Sciatic nerve (tissue), 2 donors: ENCODE measurements at regions not wholly inside any gene's neighbourhood (a gene's known extent, or its start where the extent isn't known, plus 50 kb on each side); places are given as distances from the start of the nearest gene placed in this dataset.

Source experiments
- ATAC-seq: fragments of 200-7000 bp; cut with Tn5 transposase; one replicate; pipeline ENCODE4 v1.9.1; 2020; ENCODE audit warnings: mild to moderate bottlenecking, moderate library complexity
- DNase-seq: peaks from one replicate; pipeline ENCODE4 v3.0.0-alpha.2; 2020; ENCODE audit warnings: low spot score
- intact Hi-C: fragments of 100-400 bp; cut with DNase I; formaldehyde crosslinking; loops from one replicate; pipeline ENCODE4 v1.14.2; 2022
- donor health status: DM: no; HTN: no; CAD: no.
- donor health status: DM: no; HTN: no; CAD: no.

DNA sequence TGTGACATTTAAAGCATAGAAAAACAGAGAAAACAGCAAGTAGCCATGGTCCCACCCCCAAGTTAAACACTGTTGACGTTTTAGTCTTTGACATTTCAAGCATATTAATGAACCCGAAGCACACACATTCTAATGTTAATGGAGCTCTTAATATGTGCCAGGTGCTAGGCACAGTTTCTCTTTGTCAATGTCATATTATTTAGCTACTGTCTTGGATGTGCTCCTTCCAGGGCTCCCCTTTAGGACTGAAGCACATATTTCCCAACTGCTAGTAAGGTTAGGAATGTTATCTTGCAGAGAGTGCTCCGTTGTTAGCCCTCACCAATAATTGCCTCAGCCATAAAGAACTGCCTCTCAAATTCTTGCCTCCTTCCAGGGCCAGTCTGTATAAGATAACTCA, 716.6 kb upstream of the TENM4 start:
- no peak for ATAC-seq
- DNase-seq = no peak
- intact Hi-C loops = no loop called here

DNA sequence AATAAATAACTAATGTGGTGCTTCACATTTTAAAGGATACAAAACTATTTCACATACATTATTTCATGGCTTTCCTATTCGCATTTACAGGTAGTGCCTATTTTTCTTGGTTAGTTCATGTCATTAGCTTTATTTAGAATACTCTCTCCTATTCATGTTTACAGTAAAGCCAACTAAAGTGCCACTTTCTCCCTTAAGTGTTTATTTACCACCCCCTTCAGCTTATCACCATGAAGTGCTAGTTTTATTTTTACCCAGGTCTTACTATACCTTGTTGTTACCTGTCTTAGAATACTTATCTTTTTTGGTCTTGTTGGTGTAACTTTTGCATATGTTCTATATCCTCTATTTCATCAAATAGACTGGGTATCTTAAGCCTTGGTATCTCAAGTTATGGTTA, 715.2 kb upstream of the TENM4 start:
- ATAC-seq (no peak), DNase-seq (no peak)
- intact Hi-C loops = no loop called here

DNA sequence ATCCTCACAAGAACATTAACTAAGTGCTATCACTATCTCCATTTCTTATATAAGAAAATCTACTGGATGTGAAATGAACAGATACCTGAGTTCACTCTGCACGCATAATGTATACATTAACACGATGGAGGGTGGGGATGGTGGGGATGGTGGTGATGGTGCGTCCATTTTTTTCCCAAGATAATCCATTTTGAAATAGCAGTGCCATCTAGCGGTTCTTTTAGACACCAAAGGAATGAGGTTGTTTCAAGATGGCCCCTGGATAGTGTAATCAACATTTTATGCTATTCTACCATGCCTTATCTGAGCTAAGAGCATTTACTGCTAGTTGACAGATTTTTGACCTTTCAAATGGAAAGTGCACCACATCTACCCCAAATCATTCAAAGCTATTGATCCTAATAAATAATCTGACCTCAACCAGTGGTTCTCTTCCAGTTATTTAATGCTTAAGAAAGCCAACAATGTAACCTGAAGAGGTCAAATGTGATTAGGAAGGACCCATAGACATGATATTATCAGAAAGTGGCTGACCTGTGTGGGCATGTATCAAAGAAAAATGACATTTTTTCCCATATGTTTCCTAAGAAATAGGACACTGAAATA, 714.7 kb upstream of the TENM4 start:
- DNase-seq (no peak), ATAC-seq (no peak)
- intact Hi-C loops = no loop called here

DNA sequence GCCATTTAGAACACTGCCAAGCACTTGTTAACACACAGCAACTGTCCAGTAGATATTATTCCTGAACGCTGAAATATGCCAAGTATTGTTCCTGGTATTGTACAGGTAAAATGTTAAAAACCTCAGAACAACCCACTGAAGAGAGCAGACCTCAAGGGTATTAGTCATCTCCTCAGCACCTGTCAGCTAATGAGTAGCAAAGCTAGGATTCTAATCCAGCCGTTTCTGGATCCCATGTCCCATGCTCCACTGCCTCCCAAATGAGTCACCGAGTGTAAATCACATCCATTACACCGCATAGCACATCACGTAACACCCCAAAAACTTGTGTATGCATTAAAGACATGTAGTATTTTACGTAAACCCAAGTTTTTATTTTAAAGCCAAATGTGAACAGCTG, 705.4 kb upstream of the TENM4 start:
- DNase-seq (no peak), ATAC-seq (no peak)
- intact Hi-C loops = no loop called here

DNA sequence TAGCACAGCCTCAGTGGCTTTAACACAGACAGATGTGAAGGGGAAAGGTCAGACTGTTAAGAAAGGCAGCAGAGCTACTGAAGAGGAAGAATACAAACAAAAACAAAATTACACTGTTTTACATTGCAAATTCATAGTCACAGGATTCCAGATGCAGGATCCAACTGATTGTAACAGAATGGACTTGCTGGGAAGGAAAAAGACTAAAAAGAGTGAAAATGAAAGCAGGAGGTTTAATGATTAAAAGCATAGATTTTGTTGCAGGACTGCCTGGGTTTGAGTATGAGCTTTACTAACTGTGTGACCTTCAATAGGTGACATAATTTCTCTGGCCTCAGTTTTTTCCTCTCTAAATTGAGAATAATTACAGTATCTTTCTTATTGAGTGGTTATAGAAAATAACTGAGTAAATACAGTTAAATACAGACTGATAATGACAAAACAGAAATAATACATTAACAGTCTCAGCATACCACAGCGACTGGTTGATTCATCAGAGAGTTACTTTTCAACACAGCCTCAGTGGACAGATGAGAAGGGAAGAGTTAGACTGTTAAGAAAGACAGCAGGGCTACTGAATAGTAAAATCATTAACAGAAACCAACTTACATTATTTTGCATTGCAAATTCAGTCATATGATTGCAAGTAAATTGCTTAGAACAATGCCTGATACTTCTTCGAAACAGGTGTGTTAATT, 704.2 kb upstream of the TENM4 start:
- ATAC-seq (no peak), DNase-seq (no peak)
- intact Hi-C loops = no loop called here

DNA sequence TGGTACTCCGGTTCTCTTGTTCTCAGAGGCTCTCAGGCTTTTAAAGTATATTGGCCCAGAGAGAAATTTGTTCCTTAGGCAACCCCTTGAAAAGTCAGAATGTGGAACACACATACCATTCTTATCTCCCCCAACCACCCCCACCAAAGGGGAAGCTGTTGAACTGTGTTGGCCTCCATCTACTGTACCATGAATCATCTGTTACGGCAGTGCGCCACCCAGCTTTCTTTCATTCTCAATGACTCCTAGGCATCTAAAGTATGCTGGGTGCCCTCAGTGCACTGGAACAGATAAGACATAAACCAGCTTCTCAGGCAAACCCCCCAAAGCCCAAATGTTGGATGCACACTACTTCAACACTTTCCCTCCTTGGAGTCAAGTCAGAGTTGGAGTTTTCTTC, 696.2 kb upstream of the TENM4 start:
- ATAC-seq = no peak
- intact Hi-C loops = no loop called here
- DNase-seq = no peak

DNA sequence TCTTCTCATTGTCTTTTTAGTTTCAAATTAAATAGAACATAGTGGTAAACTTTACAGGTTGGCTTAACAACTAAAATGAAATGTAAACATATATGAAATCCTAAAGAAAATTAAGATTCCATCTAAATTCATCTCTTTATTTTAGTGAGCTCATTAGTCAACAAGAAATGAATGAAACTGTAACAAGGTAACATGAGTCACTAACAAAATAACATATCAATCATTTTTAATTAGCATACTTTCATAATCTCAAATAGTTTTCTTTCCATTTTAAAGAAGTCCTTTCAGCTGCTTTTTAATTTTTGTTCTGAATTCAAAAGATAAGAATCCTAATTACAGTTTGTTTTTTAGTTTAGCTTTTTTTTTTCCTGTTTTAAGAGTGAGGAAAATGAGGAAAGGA, 688.6 kb upstream of the TENM4 start:
- intact Hi-C loops = no loop called here

DNA sequence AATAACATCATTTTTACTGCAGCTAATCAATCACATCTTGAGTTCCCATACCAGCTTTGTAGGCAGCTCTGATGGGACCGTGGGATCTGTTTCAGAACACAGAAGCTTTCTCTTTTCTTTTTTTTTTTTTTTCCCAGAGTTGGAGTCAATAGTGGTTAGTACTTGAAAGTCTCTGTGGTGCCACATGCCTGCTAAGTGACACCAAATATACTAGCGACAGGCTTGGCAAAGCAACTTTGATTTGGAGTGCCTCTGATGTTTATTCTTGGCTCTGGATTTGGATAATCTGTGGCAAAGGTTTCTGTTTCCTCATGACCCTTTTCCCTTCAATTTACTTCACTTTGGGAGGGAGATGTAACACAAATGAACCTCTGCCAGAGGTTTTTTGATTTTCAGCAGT, 681.4 kb upstream of the TENM4 start:
- no peak for ATAC-seq
- intact Hi-C loops = no loop called here
- no peak for DNase-seq

More for the DNA sequence above, 688.6 kb upstream of the TENM4 start:
- DNase-seq (no peak), ATAC-seq (no peak)

DNA sequence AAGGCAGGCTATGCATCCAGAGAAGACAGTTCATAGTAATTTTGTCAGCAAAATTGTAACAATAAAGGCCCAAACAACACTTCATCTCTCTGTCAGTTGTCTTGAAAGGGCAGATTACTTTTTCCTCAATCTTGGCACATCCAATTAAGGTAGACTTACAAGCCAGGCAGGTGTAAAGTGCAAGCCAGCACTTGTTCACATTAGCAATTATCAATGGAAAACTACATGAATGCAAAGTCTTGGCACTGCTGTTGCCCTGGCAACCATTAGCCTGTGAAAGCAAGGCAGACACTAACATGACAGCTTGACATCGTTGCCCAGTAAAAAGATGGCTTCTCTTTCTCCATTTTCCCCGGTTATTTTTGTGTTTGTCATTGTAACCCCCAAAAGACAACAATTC, 677.2 kb upstream of the TENM4 start:
- intact Hi-C loops = no loop called here
- ATAC-seq = no peak
- DNase-seq = no peak

DNA sequence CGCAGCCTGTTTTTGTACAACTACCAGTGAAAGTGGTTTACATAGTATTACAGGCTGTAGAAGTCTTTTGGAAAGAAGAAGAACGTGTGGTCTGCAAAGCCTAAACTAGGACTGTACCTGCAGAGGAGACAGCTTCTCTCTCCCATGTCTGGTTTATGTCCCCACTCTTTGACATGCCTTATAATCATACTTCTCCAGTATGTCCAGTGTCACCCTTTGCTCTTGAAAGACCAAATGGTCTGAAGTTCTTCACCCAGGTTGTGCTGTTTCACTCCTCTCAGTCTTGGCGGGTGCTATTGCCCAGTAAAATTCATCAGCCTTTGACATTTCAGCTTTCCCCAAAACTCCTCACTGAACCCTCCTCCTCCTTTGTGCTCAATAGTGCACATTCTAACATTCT, 676.0 kb upstream of the TENM4 start:
- intact Hi-C loops = no loop called here
- ATAC-seq (no peak), DNase-seq (no peak)

DNA sequence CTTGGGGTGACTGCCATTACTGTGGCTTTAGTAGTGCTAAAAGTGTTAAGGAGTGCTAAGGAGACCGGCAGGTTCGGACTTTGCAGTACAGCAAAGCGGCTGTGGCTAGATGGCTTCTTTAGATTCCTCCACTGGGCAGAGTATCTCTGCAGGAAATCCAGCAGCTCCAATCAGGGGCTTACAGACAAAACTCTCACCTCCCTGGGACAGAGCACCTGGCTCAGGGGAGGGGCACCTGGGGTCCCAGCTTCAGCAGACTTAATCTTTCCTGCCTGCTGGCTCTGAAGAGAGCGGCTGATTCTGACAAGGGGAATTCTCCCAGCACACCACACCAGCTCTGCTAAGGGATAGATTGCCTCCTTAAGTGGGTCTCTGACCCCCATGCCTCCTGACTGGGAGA, 668.8 kb upstream of the TENM4 start:
- intact Hi-C loops = no loop called here
- no peak for ATAC-seq
- no peak for DNase-seq

DNA sequence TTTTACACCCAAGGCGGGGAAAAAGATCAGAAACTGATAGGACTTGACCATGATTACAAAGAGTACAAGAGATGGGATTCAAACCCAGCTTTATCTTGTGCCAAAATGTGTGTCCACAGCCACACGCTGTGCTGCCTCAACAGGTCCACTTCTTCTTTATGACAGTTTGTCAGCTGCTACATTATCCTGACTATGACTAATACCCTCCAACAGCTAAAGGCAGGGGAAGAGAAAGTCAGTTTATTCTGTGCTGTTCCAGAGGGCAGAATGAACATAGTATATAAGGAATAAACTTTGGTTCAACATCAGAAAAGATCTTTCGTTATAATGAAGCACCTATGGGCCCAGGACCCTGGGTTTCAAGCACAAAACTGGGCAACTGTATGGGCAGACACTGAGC, 668.2 kb upstream of the TENM4 start:
- intact Hi-C loops = no loop called here
- no peak for DNase-seq
- ATAC-seq = no peak

DNA sequence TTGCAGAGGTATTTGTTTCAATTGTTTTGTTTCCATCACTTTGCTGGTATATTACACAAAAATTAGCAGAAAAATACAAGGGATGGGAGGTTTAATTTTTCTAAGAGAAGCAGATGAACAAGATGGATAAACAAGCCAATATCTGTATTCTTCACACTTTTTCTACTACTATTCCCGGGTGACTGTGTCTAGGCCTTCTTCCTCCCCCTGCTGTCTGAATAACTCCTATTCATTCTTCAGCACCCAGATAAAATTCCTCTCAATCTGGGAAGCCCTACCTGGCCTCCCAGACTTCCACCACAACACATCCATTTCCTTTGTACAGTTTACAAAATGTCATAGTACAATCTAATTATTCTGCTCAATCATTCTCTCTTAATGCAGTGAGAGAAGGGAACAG, 666.6 kb upstream of the TENM4 start:
- intact Hi-C loops = no loop called here
- no peak for DNase-seq

DNA sequence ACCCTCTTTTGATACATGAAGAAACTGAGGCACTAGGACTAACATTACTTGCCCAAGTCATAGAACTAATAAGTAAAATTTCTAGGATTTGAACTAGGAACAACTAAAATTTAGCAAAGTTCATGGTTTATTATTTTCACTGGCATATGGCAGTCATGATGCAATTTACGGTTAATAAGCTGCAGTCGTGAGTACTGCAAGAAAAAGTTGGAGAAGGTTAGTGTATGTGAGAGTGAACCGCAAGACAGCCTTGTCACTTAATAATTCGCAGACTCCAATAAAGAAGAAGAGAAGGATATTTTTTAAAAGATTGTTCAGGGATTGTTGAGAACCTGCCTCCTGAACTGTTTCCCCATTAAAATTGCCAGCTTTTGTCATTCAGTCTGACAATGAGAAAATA, 663.4 kb upstream of the TENM4 start:
- ATAC-seq = no peak
- no peak for DNase-seq
- intact Hi-C loops = no loop called here

More for the DNA sequence above, 666.6 kb upstream of the TENM4 start:
- no peak for ATAC-seq

DNA sequence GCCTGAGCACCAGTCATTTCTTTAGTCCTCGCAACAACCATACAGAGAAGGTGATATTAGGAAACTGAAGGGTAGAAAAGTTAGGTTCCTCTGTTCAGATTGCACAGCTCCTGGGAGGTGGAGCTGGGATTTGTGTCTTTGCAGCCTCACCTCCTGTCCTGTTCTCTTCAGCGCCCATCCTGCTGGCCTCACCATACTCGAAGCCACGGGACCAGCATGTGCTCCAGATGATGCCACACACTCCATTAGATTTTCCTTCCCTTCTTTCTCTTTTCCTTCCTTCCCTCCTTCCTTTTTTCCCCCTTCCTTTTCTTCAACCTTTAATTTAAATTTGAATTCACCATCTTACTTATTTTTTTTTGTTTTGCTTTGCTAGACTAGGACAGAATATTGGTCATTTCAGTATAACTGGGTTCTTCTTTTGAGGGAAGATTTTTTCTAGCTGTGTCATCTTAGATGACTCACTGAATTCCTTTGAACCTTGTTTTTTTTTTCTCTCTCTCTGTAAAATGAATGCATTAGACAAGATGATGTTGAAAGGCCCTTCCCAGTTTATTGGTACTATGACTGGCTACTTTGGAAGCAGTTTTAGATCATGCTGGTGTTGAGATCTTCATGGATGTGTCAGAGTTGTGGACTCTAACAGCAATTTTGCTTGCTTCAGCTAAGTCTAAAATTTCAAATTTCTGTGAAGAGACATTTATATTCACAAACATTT, 662.5 kb upstream of the TENM4 start:
- intact Hi-C loops = no loop called here
- no peak for ATAC-seq

DNA sequence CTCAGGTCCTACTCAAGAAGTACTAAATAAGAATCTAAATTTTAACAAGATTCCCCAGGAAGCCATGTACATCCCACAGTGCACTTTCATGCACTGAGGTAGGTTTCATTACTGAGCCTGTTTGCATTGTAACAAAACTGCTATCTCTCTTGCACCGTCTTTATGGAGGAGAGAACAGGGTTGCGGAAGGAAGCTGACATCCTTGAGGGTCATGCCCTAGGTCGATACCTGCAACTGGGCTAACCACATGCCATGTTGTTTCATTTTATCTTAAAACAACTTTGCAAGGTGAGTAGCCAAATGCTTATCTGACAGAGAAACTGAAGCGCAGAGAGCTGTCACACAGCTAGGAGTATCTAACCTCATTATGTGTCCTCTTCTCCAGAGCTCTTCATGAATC, 656.3 kb upstream of the TENM4 start:
- DNase-seq (no peak), ATAC-seq (no peak)
- intact Hi-C loops = no loop called here

More for the DNA sequence above, 662.5 kb upstream of the TENM4 start:
- no peak for DNase-seq

DNA sequence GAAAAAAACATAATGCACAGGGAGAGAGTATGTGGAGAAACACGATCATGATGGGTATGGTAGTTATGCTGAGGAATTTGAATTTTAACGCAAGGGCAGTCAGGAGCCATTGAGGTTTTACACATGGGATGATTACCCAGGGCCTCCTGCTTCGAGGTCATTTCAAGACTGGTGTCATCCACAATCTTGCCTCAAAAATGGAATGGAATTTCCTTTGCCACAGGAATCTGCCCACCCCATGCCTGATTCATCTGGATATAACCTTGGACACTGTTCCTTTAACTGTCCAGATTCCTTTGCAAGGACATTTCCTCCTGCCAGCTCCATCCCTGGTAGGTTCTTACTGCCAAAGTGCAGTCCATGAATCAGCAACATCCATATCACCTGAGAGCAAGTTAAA, 655.9 kb upstream of the TENM4 start:
- ATAC-seq (no peak), DNase-seq (no peak)
- intact Hi-C loops = no loop called here

DNA sequence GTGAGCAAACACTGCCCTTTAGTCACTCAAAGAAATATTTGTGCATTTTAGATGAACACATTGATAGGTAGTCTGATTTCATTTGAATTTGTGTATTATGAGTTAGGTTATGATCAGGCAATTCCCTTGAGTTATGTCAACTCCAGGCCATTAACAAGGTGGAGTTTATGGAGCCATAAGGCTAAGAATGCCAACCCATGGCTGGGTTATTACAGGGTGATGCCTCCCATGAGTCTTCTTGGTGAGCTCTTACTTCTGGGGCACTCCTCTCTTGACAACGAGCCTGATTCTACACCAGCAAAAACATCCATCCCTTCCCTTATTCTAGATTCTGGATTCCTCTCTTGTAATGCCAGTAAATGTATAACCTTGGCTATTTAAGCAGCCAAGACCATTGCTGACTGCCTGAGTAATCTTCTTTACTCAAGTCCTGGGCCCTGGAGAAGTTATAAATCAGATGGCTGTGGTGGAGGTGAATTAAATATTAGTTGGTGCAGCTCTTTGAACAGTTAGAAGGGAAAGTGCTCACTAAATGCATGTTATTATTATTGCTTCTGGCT, 645.7 kb upstream of the TENM4 start:
- intact Hi-C loops = no loop called here
- DNase-seq (no peak), ATAC-seq (no peak)

DNA sequence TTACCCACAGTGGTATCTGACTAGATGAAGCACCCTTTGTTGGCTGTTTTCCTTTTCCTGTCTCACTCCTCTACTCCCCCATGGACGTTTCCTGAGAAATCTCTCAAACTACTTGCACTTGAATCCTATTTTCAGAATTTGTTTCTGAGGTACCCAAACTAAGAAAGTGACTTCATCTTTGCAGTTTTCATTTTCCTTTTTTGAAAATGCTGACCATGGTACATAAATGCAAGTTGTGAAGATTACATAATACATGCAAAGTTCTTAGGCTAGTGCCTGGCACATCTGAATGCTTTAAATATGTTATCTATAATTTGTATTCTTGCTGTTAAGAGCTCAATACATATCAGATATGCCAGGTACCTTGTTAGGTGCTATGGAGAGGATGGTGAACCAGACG, 644.7 kb upstream of the TENM4 start:
- no peak for ATAC-seq
- no peak for DNase-seq
- intact Hi-C loops = no loop called here

DNA sequence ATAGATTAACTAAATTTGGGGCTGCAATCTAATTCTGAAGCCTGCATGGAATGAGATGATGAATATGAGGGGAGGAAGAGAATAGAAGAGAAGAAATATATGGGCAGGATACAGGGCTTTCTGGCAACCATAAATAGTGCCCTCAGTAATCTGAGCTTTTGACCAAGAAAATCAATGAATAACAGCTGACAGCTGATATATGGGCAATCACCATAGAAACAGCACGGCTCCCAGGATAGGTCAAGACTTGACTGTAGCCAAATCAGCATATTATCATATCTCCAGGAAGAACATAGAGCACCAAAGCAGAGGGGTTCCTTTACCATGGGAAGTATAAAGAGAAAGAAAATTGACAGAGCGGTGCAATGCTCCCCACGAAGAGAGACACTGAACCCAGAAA, 643.8 kb upstream of the TENM4 start:
- intact Hi-C loops = no loop called here
- ATAC-seq = no peak
- no peak for DNase-seq
